ENCODE measurements at regions not wholly inside any gene's neighbourhood (a gene's known extent, or its start where the extent isn't known, plus 50 kb on each side); places are given as distances from the start of the nearest gene placed in this dataset.

DNA sequence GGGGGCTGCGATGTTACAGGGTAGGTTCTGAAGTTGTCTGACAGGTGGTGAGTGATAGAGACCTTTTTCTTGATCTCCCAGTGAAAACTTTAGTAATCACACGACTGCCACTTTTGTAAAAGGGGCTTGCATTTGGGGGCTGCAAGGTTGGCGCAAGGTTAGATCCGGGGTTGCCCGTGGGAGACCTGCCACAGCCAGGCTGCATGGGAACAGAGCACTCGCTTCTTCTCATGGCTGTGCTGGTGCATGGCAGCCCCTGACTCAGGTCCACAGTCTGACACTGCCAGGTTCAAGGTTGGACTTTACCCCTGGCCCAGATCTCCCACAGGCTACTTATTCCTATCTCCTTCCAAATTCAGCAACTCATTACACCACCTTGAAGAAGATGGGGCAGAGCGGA, 1190.4 kb downstream of the UQCRFS1 start:
- intact Hi-C loops (cut with DNase I) = no loop called here
- ATAC-seq (no peak), DNase-seq (no peak)
- Histone ChIP-seq H3K4me3 (no peak overlapping the region), H3K36me3 (no peaks in the 10 kb centered on the region), H3K27me3 (no peaks in the 10 kb centered on the region), H3K4me1 (no peaks in the 10 kb centered on the region), H3K9me3 (no peaks in the 10 kb centered on the region), H3K27ac (no peak overlapping the region)
- TF ChIP-seq, protein P1, sequence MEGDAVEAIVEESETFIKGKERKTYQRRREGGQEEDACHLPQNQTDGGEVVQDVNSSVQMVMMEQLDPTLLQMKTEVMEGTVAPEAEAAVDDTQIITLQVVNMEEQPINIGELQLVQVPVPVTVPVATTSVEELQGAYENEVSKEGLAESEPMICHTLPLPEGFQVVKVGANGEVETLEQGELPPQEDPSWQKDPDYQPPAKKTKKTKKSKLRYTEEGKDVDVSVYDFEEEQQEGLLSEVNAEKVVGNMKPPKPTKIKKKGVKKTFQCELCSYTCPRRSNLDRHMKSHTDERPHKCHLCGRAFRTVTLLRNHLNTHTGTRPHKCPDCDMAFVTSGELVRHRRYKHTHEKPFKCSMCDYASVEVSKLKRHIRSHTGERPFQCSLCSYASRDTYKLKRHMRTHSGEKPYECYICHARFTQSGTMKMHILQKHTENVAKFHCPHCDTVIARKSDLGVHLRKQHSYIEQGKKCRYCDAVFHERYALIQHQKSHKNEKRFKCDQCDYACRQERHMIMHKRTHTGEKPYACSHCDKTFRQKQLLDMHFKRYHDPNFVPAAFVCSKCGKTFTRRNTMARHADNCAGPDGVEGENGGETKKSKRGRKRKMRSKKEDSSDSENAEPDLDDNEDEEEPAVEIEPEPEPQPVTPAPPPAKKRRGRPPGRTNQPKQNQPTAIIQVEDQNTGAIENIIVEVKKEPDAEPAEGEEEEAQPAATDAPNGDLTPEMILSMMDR (IDR thresholded peaks at IDR 0.05) = no peak

DNA sequence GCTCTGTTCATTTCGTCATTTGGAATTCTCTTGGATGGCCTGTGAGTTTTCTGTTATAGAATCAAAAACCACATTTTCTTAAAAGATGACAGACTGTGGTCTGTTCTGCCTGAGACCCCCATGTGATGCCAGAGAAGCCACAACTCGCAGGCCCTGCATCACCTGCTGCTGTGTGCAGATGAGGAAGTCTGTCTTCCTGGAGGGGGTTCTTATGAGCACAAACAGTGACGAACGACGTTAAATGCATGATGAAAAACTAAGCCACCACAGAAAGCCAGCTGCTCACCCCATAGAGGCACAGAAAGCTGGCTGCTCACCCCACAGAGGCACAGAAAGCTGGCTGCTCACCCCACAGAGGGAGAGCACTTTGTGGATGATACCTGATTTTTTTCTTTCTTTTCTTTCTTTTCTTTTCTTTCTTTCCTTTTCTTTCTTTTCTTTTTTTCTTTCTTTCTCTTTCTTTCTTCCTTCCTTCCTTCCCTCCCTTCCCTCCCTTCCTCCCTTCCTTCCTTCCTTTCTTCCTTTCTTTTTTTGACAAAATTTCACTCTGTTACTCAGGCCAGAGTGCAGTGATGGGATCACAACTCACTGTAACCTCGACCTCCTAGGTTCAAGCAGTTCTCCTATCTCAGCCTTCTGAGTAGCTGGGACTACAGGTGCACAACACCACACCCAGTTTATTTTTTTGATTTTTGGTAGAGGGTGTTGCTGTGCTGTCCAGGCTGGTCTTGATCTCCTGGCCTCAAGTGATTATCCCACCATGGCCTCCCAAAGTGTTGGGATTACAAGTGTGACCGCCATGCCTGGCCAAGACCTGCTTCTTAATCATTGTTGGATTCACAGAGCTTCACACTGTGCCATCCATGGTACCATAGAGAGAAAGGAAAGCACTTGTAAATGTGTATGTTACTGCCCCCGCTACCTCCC, 1191.4 kb downstream of the UQCRFS1 start:
- H3K27ac ChIP-seq = no peak overlapping the region
- H3K9me3 ChIP-seq = no peaks in the 10 kb centered on the region
- TF ChIP-seq, protein P1 (IDR thresholded peaks at IDR 0.05) = no peak
- no peaks in the 10 kb centered on the region for H3K27me3 ChIP-seq
- H3K4me3 ChIP-seq = no peak overlapping the region
- no peak for ATAC-seq
- no peaks in the 10 kb centered on the region for H3K36me3 ChIP-seq
- H3K4me1 ChIP-seq = no peaks in the 10 kb centered on the region
- DNase-seq = no peak
- intact Hi-C loops (cut with DNase I) = no loop called here

DNA sequence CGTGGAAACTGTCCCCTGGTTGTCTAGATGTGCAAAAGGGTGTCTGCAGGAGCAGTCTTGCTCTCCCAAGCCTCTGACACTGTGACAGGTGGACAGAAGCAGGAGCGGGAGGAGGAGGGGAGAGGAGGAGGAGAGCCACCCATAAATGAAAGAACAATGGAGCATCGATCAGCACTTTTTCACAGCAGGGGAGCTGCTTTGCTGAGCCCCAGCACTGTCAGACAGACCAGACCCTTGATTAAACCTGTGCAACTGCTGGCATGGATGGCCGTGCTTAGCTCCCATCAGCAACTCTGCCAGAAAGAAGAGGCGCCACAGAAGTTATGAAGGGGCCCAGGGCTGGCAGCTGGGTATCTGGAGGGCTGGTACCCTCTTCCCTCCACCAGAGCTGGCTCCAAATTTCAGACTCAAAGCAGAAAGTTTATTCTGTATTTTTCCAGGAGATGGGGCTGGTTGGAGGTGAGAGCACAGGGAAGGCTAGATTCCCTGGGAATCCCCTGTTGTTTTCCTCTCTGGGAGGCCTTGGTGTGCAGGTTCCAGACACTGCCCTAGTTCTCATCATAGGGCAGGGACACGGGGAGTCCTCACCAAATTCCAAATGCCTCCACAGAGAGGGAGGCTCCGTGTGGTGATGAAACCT, 1192.2 kb downstream of the UQCRFS1 start:
- Histone ChIP-seq H3K36me3 (no peaks in the 10 kb centered on the region), H3K4me3 (no peak overlapping the region), H3K27me3 (no peaks in the 10 kb centered on the region), H3K9me3 (no peaks in the 10 kb centered on the region), H3K4me1 (no peaks in the 10 kb centered on the region), H3K27ac (no peak overlapping the region)
- TF ChIP-seq, protein P1 (IDR thresholded peaks at IDR 0.05) = no peak
- no peak for ATAC-seq
- no peak for DNase-seq
- intact Hi-C loops (cut with DNase I) = no loop called here

DNA sequence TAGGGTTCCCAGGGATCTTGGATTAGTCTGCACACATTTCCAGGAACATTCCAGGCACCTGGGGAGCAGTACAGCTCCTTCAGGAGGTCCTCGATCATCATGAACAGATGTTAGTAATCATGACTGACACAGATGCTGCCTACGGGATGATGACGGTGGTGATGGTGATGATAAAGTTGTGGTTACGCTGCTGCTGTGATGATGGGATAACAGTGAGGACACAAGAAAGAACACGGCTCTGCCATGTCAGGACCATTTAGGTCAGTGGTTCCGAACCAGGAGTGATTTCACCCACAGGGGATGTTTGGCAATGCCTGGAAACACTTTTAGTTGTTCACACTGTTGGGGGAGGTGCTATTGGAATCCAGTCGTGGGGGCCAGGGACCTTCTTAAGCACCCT, 1193.0 kb downstream of the UQCRFS1 start:
- no peak overlapping the region for H3K27ac ChIP-seq
- intact Hi-C loops (cut with DNase I) = no loop called here
- no peaks in the 10 kb centered on the region for H3K27me3 ChIP-seq
- H3K36me3 ChIP-seq = no peaks in the 10 kb centered on the region
- H3K4me3 ChIP-seq = no peak overlapping the region
- H3K9me3 ChIP-seq = no peaks in the 10 kb centered on the region
- DNase-seq = no peak
- no peak for ATAC-seq
- TF ChIP-seq, protein P1 (IDR thresholded peaks at IDR 0.05) = no peak
- H3K4me1 ChIP-seq = no peaks in the 10 kb centered on the region

DNA sequence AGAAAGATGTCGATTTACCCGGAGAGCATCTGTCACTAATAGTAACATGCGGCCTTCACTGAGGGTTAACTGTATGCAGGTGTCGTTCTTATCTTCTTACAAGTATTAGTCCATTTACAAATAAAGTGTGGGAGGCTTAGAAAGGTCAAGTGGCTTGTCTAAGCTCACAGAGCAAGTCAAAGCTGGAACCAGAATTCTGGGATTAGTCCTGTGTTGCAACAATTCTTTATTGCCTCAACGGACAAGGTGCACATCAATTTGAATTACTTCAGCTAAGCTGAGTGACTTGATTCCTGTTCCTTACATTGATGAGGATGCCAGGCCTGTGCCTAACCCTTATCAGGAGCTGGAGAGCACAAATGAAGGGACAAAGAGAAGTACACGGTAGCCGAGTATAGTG, 1193.6 kb downstream of the UQCRFS1 start:
- no peak for DNase-seq
- TF ChIP-seq, protein P1 (IDR thresholded peaks at IDR 0.05) = no peak
- Histone ChIP-seq H3K27me3 (no peaks in the 10 kb centered on the region), H3K27ac (no peak overlapping the region), H3K9me3 (no peaks in the 10 kb centered on the region), H3K36me3 (no peaks in the 10 kb centered on the region), H3K4me1 (no peaks in the 10 kb centered on the region), H3K4me3 (no peak overlapping the region)
- ATAC-seq = no peak
- intact Hi-C loops (cut with DNase I) = no loop called here

Data from upper lobe of right lung (tissue), 1 donor.